HG03103 (cell line): ENCODE measurements at regions not wholly inside any gene's neighbourhood (a gene's known extent, or its start where the extent isn't known, plus 50 kb on each side); places are given as distances from the start of the nearest gene placed in this dataset.

Experiments
- ATAC-seq: cut with Tn5 transposase; IDR thresholded peaks from one replicate; pipeline ENCODE4 v1.9.1; 2021; ENCODE audit warnings: low read depth; ENCODE audit not compliant: unreplicated experiment

GRCh38 chr5:115349001-115349817, 52.8 kb upstream of the CCDC112 start:
- no peak for ATAC-seq

GRCh38 chr5:115348175-115348574, 51.7 kb upstream of the CCDC112 start:
- ATAC-seq: no peak
